CD14-positive monocyte (primary cell): ENCODE measurements at regions not wholly inside any gene's neighbourhood (a gene's known extent, or its start where the extent isn't known, plus 50 kb on each side); places are given as distances from the start of the nearest gene placed in this dataset.

Experiments used
- DNase-seq, 3 donors: peaks; one replicate each; pipeline ENCODE4 v3.0.0-alpha.2; 2011 to 2022
- H2AFZ ChIP-seq: 2 replicates; pipeline ENCODE4 v1.6.0; 2012; ENCODE audit warnings: mild to moderate bottlenecking, low read depth, low read length, inconsistent platforms; ENCODE audit not compliant: insufficient read depth, poor library complexity, severe bottlenecking
- H3K27ac ChIP-seq, 2 donors: 1 replicate in 1 of 2; 2 replicates in 1 of 2; pipeline ENCODE4 v1.5.1; 2012 to 2013; ENCODE audit warnings: low read length in 2 of 2, control low read depth in 1 of 2, inconsistent platforms in 1 of 2, low read depth in 1 of 2, mild to moderate bottlenecking in 1 of 2
- H3K27me3 ChIP-seq, 2 donors: one replicate each; pipeline versions ENCODE4 v1.6.0 to v1.6.1; 2011 to 2013; ENCODE audit warnings: low read length in 2 of 2; ENCODE audit not compliant: control insufficient read depth in 2 of 2, insufficient read depth in 2 of 2
- H3K36me3 ChIP-seq, 2 donors: replicated peaks in 1 of 2; 1 replicate in 1 of 2; 2 replicates in 1 of 2; pipeline versions ENCODE4 v1.5.1 to v1.6.1; 2012 to 2013; ENCODE audit warnings: low read length in 2 of 2, control low read depth in 1 of 2, inconsistent platforms in 1 of 2, mild to moderate bottlenecking in 1 of 2; ENCODE audit not compliant: insufficient read depth in 2 of 2, control insufficient read depth in 1 of 2
- H3K4me1 ChIP-seq, 2 donors: 1 replicate in 1 of 2; 2 replicates in 1 of 2; pipeline versions ENCODE4 v1.5.1 to v1.6.1; 2012 to 2013; ENCODE audit warnings: low read length in 2 of 2, control low read depth in 1 of 2, inconsistent platforms in 1 of 2, mild to moderate bottlenecking in 1 of 2, moderate library complexity in 1 of 2; ENCODE audit not compliant: insufficient read depth in 2 of 2, control insufficient read depth in 1 of 2
- H3K4me2 ChIP-seq: replicated peaks from 2 replicates; pipeline ENCODE3; 2012; ENCODE audit warnings: low read length, moderate library complexity, mild to moderate bottlenecking; ENCODE audit not compliant: poor library complexity, severe bottlenecking; ENCODE audit errors: extremely low read depth
- H3K4me3 ChIP-seq, 3 experiments: fragments of 200-600 bp in 1 of 3; sonication (generic) in 1 of 3; replicated peaks in 1 of 3; 1 replicate in 2 of 3; 2 replicates in 1 of 3; pipeline ENCODE4 v1.5.1; 2011 to 2013; ENCODE audit warnings: low read length in 3 of 3, mild to moderate bottlenecking in 3 of 3, control low read depth in 2 of 3, low read depth in 2 of 3, inconsistent platforms in 1 of 3, moderate library complexity in 1 of 3
- H3K79me2 ChIP-seq: 2 replicates; pipeline ENCODE4 v1.6.0; 2012; ENCODE audit warnings: mild to moderate bottlenecking, control low read depth, inconsistent platforms, low read length, moderate library complexity; ENCODE audit not compliant: insufficient read depth
- H3K9ac ChIP-seq: 2 replicates; pipeline ENCODE4 v1.6.0; 2017; ENCODE audit warnings: low read length, mild to moderate bottlenecking; ENCODE audit not compliant: insufficient read depth, poor library complexity, severe bottlenecking
- H3K9me3 ChIP-seq, 2 donors: replicated peaks in 1 of 2; 1 replicate in 1 of 2; 2 replicates in 1 of 2; pipeline versions ENCODE4 v1.5.1 to v1.6.1; 2012 to 2013; ENCODE audit warnings: low read length in 2 of 2, control low read depth in 1 of 2; ENCODE audit not compliant: control insufficient read depth in 1 of 2, insufficient read depth in 1 of 2
- H4K20me1 ChIP-seq: 2 replicates; pipeline ENCODE4 v1.6.0; 2012; ENCODE audit warnings: mild to moderate bottlenecking, low read length, control low read depth, moderate library complexity; ENCODE audit not compliant: insufficient read depth
- H3K27ac Mint-ChIP-seq, 7 donors: one replicate each; pipeline ENCODE4 v1.8.0; 2020; ENCODE audit warnings: mild to moderate bottlenecking in 7 of 7, mixed read lengths in 7 of 7, moderate library complexity in 6 of 7, inconsistent platforms in 2 of 7
- H3K27me3 Mint-ChIP-seq, 3 donors: one replicate each; pipeline ENCODE4 v1.8.0; 2021 to 2022; ENCODE audit warnings: low read depth in 3 of 3, mild to moderate bottlenecking in 3 of 3, mixed read lengths in 3 of 3, moderate library complexity in 3 of 3, inconsistent platforms in 1 of 3
- H3K36me3 Mint-ChIP-seq, 2 donors: one replicate each; pipeline ENCODE4 v1.8.0; 2020; ENCODE audit warnings: mixed read lengths in 2 of 2, inconsistent platforms in 1 of 2, mild to moderate bottlenecking in 1 of 2
- H3K4me1 Mint-ChIP-seq: one replicate; pipeline ENCODE4 v1.8.0; 2020; ENCODE audit warnings: mild to moderate bottlenecking, mixed read lengths
- H3K4me3 Mint-ChIP-seq, 2 donors: one replicate each; pipeline ENCODE4 v1.8.0; 2020; ENCODE audit warnings: mild to moderate bottlenecking in 2 of 2, mixed read lengths in 2 of 2, moderate library complexity in 1 of 2
- H3K9me3 Mint-ChIP-seq, 7 donors: one replicate each; pipeline ENCODE4 v1.8.0; 2020 to 2022; ENCODE audit warnings: mixed read lengths in 7 of 7, mild to moderate bottlenecking in 6 of 7, moderate library complexity in 6 of 7, inconsistent platforms in 2 of 7
- CTCF ChIP-seq: fragments of 200-600 bp; IDR thresholded peaks from one replicate; pipeline ENCODE4 v1.8.0; 2022; ENCODE audit warnings: antibody characterized with exemption, mild to moderate bottlenecking
- WGBS: methylation state at CpG from one replicate; pipeline ENCODE4 v1.1.5; 2013; ENCODE audit warnings: missing lambda C conversion rate; ENCODE audit not compliant: insufficient coverage; 5-methylcytosine and 5-hydroxymethylcytosine counted together
- intact Hi-C, 2 donors: fragments of 100-400 bp; cut with micrococcal nuclease; formaldehyde crosslinking; loops; one replicate each; pipeline versions ENCODE4 v1.15.0 to v1.15.1; 2023

GRCh38 chr13:62510906-62511655, 1095.4 kb upstream of the PCDH20 start:
- Histone ChIP-seq H2AFZ (no peak overlapping the region), H3K36me3 (no peaks in the 10 kb centered on the region), H3K9ac (no peak overlapping the region), H3K9me3 (no peaks in the 10 kb centered on the region), H3K27me3 (no peaks in the 10 kb centered on the region), H3K79me2 (no peaks in the 10 kb centered on the region), H3K4me1 (no peaks in the 10 kb centered on the region), H3K4me2 (no peak overlapping the region), H3K4me3 (no peak overlapping the region), H3K27ac (no peak overlapping the region), H4K20me1 (no peaks in the 10 kb centered on the region)
- Mint-ChIP-seq H3K27me3 (peaks cover 0 to 2% (median under 1%) of the 10 kb centered on the region in 3 donors), H3K9me3 (peaks cover 0 to 3% (median 0%) of the 10 kb centered on the region in 7 donors), H3K36me3 (no peaks in the 10 kb centered on the region), H3K4me1 (peaks cover 6% of the 10 kb centered on the region), H3K4me3 (no peak overlapping the region), H3K27ac (no peak overlapping the region)
- no peak for DNase-seq
- WGBS: 43% methylated on average over 1 of the region's 2 CpGs
- no peak for TF ChIP-seq CTCF
- intact Hi-C loops: no loop called here

GRCh38 chr13:62502588-62502987, 1086.9 kb upstream of the PCDH20 start:
- H3K9ac ChIP-seq: no peak overlapping the region
- H3K4me1 Mint-ChIP-seq: no peaks in the 10 kb centered on the region
- intact Hi-C loops: no loop called here
- H3K79me2 ChIP-seq: no peaks in the 10 kb centered on the region
- no peak overlapping the region for H3K4me2 ChIP-seq
- no peaks in the 10 kb centered on the region for H3K36me3 ChIP-seq
- no peak overlapping the region for H3K27ac Mint-ChIP-seq
- no peaks in the 10 kb centered on the region for H3K36me3 Mint-ChIP-seq
- no peaks in the 10 kb centered on the region for H3K27me3 Mint-ChIP-seq
- H3K27me3 ChIP-seq: no peaks in the 10 kb centered on the region
- WGBS: 83% methylated on average over 1 of the region's 4 CpGs
- H3K9me3 ChIP-seq: no peaks in the 10 kb centered on the region
- peaks cover 0 to 3% (median 0%) of the 10 kb centered on the region in 7 donors for H3K9me3 Mint-ChIP-seq
- no peak overlapping the region for H3K4me3 ChIP-seq
- DNase-seq: no peak
- H3K4me1 ChIP-seq: no peaks in the 10 kb centered on the region
- H4K20me1 ChIP-seq: no peaks in the 10 kb centered on the region
- no peak for TF ChIP-seq CTCF
- H3K27ac ChIP-seq: no peak overlapping the region
- H3K4me3 Mint-ChIP-seq: no peak overlapping the region
- no peak overlapping the region for H2AFZ ChIP-seq
